ENCODE measurements at regions not wholly inside any gene's neighbourhood (a gene's known extent, or its start where the extent isn't known, plus 50 kb on each side); places are given as distances from the start of the nearest gene placed in this dataset.
"Not testable (repeated sequence)": the region's sequence is repeated elsewhere in the genome, so short reads cannot be mapped to it uniquely, and the experiment has no call there.

GRCh38 chr9:108050894-108051293 lies 561.3 kb upstream of the KLF4 start:
- DNase-seq (ENCODE audit: low read depth) = no peak
- H3K4me3 ChIP-seq (ENCODE audit: low read depth, low read length) = no peak overlapping the region
- TF ChIP-seq CTCF (IDR thresholded peaks at IDR 0.05; ENCODE audit: low read depth, low read length) = no peak
- no peak for TF ChIP-seq MYC (IDR thresholded peaks at IDR 0.05; ENCODE audit: low read depth, low read length)
- TF ChIP-seq POLR2A (IDR thresholded peaks at IDR 0.05; ENCODE audit: extremely low read depth, insufficient read length) = no peak
- no peak for TF ChIP-seq MAX (IDR thresholded peaks at IDR 0.05; ENCODE audit: low read depth, low read length)

- no peak for DNase-seq (ENCODE audit: low read depth)
- no peak overlapping the region for H3K4me3 ChIP-seq (ENCODE audit: low read depth, low read length)
- TF ChIP-seq POLR2A (IDR thresholded peaks at IDR 0.05; ENCODE audit: extremely low read depth, insufficient read length) = no peak
- TF ChIP-seq CTCF (IDR thresholded peaks at IDR 0.05; ENCODE audit: low read depth, low read length) = no peak
- no peak for TF ChIP-seq MYC (IDR thresholded peaks at IDR 0.05; ENCODE audit: low read depth, low read length)
- no peak for TF ChIP-seq MAX (IDR thresholded peaks at IDR 0.05; ENCODE audit: low read depth, low read length)
Observed at GRCh38 chr9:108049671-108050494, 560.3 kb upstream of the KLF4 start.

- DNase-seq (ENCODE audit: low read depth) = no peak
- TF ChIP-seq MAX (IDR thresholded peaks at IDR 0.05; ENCODE audit: low read depth, low read length) (no peak), POLR2A (IDR thresholded peaks at IDR 0.05; ENCODE audit: extremely low read depth, insufficient read length) (no peak), MYC (IDR thresholded peaks at IDR 0.05; ENCODE audit: low read depth, low read length) (no peak), CTCF (IDR thresholded peaks at IDR 0.05; ENCODE audit: low read depth, low read length) (no peak)
- H3K4me3 ChIP-seq (ENCODE audit: low read depth, low read length) = no peak overlapping the region
Observed at GRCh38 chr9:108049026-108049607, 559.5 kb upstream of the KLF4 start.

GRCh38 chr9:108048406-108049025 lies 558.9 kb upstream of the KLF4 start:
- H3K4me3 ChIP-seq (ENCODE audit: low read depth, low read length) = no peak overlapping the region
- no peak for DNase-seq (ENCODE audit: low read depth)
- no peak for TF ChIP-seq POLR2A (IDR thresholded peaks at IDR 0.05; ENCODE audit: extremely low read depth, insufficient read length)
- no peak for TF ChIP-seq MYC (IDR thresholded peaks at IDR 0.05; ENCODE audit: low read depth, low read length)
- no peak for TF ChIP-seq CTCF (IDR thresholded peaks at IDR 0.05; ENCODE audit: low read depth, low read length)
- TF ChIP-seq MAX (IDR thresholded peaks at IDR 0.05; ENCODE audit: low read depth, low read length) = no peak

- not testable (repeated sequence) for H3K4me3 ChIP-seq (ENCODE audit: low read depth, low read length); DNase-seq (ENCODE audit: low read depth)
Observed at GRCh38 chr9:108047777-108048176, 558.2 kb upstream of the KLF4 start.

GRCh38 chr9:108047264-108047663 lies 557.7 kb upstream of the KLF4 start:
- DNase-seq (ENCODE audit: low read depth) = no peak
- no peak overlapping the region for H3K4me3 ChIP-seq (ENCODE audit: low read depth, low read length)
- no peak for TF ChIP-seq CTCF (IDR thresholded peaks at IDR 0.05; ENCODE audit: low read depth, low read length)
- TF ChIP-seq POLR2A (IDR thresholded peaks at IDR 0.05; ENCODE audit: extremely low read depth, insufficient read length) = no peak
- TF ChIP-seq MAX (IDR thresholded peaks at IDR 0.05; ENCODE audit: low read depth, low read length) = no peak
- TF ChIP-seq MYC (IDR thresholded peaks at IDR 0.05; ENCODE audit: low read depth, low read length) = no peak
